ENCODE measurements at regions not wholly inside any gene's neighbourhood (a gene's known extent, or its start where the extent isn't known, plus 50 kb on each side); places are given as distances from the start of the nearest gene placed in this dataset.

- DNase-seq = peak; percentile 94
These were observed 53.8 kb downstream of the IER5 start for GRCh38 chr1:181142096-181142958.

- DNase-seq = no peak
These were observed 54.8 kb downstream of the IER5 start for GRCh38 chr1:181143102-181143859.

GRCh38 chr1:181144238-181144637 lies 55.7 kb downstream of the IER5 start:
- no peak for DNase-seq

GRCh38 chr1:181148636-181149035 lies 60.1 kb downstream of the IER5 start:
- no peak for DNase-seq

- DNase-seq = no peak
These were observed 61.0 kb downstream of the IER5 start for GRCh38 chr1:181149326-181150125.

GRCh38 chr1:181150273-181150672 lies 61.8 kb downstream of the IER5 start:
- no peak for DNase-seq

GRCh38 chr1:181150842-181151241 lies 62.3 kb downstream of the IER5 start:
- no peak for DNase-seq

GRCh38 chr1:181151378-181152326 lies 63.2 kb downstream of the IER5 start:
- no peak for DNase-seq

GRCh38 chr1:181152892-181153633 lies 64.6 kb downstream of the IER5 start:
- DNase-seq = peak; percentile 72

- DNase-seq = no peak
These were observed 65.1 kb downstream of the IER5 start for GRCh38 chr1:181153634-181153961.

GRCh38 chr1:181155339-181155738 lies 66.8 kb downstream of the IER5 start:
- DNase-seq = no peak

GRCh38 chr1:181159451-181160140 lies 71.1 kb downstream of the IER5 start:
- no peak for DNase-seq

GRCh38 chr1:181160322-181160721 lies 71.8 kb downstream of the IER5 start:
- no peak for DNase-seq

GRCh38 chr1:181160998-181161870 lies 72.7 kb downstream of the IER5 start:
- no peak for DNase-seq

- no peak for DNase-seq
These were observed 75.2 kb downstream of the IER5 start for GRCh38 chr1:181163662-181164061.

- peak; percentile 76 for DNase-seq
These were observed 78.1 kb downstream of the IER5 start for GRCh38 chr1:181166377-181167196.

- DNase-seq = no peak
These were observed 80.9 kb downstream of the IER5 start for GRCh38 chr1:181169281-181169865.

- no peak for DNase-seq
These were observed 81.7 kb downstream of the IER5 start for GRCh38 chr1:181170194-181170593.

Measured in right forelimb (tissue), 1 donor.